Keratinocyte (primary cell): ENCODE measurements at regions not wholly inside any gene's neighbourhood (a gene's known extent, or its start where the extent isn't known, plus 50 kb on each side); places are given as distances from the start of the nearest gene placed in this dataset.

Experiments
- DNase-seq: peaks from one replicate; pipeline ENCODE4 v3.0.0-alpha.2; 2011; ENCODE audit warnings: low read depth, missing footprints, low spot score
- FAIRE-seq: peaks from 2 replicates; lab custom pipeline; 2011; peaks lifted over from hg19 to GRCh38; lab: Jason Lieb, UNC
- H2AFZ ChIP-seq: 2 replicates; pipeline ENCODE4 v1.6.0; 2012; ENCODE audit warnings: low read length, control low read depth, inconsistent platforms; ENCODE audit not compliant: control insufficient read depth
- H3K27ac ChIP-seq: 2 replicates; pipeline ENCODE4 v1.5.1; 2011; ENCODE audit warnings: low read length; ENCODE audit not compliant: control insufficient read depth, insufficient read depth
- H3K27me3 ChIP-seq: 3 replicates; pipeline ENCODE4 v1.6.0; 2011; ENCODE audit warnings: low read length; ENCODE audit not compliant: control insufficient read depth, insufficient read depth; ENCODE audit errors: extremely low read depth
- H3K36me3 ChIP-seq, 2 experiments: 2 replicates in 1 of 2; 3 replicates in 1 of 2; pipeline ENCODE4 v1.5.1; 2011; ENCODE audit warnings: low read length in 2 of 2, mild to moderate bottlenecking in 1 of 2; ENCODE audit not compliant: control insufficient read depth in 2 of 2, insufficient read depth in 2 of 2; ENCODE audit errors: extremely low read depth in 1 of 2
- H3K4me1 ChIP-seq: 3 replicates; pipeline ENCODE4 v1.5.1; 2011; ENCODE audit warnings: low read length; ENCODE audit not compliant: control insufficient read depth, insufficient read depth; ENCODE audit errors: extremely low read depth
- H3K4me2 ChIP-seq: 3 replicates; pipeline ENCODE4 v1.6.0; 2011; ENCODE audit warnings: low read depth, low read length; ENCODE audit not compliant: control insufficient read depth, insufficient read depth; ENCODE audit errors: extremely low read depth
- H3K4me3 ChIP-seq, 3 experiments: fragments of 200-600 bp in 1 of 3; sonication (generic) in 1 of 3; 2 replicates in 2 of 3; 3 replicates in 1 of 3; pipeline ENCODE4 v1.5.1; 2011 to 2016; ENCODE audit warnings: low read length in 3 of 3, mild to moderate bottlenecking in 3 of 3, control low read depth in 2 of 3, inconsistent platforms in 1 of 3, low read depth in 1 of 3, mixed read lengths in 1 of 3, mixed run types in 1 of 3, moderate library complexity in 1 of 3; ENCODE audit not compliant: control insufficient read depth in 2 of 3, insufficient read depth in 2 of 3; ENCODE audit errors: extremely low read depth in 1 of 3
- H3K79me2 ChIP-seq: 2 replicates; pipeline ENCODE4 v1.6.0; 2012; ENCODE audit warnings: low read length; ENCODE audit not compliant: control insufficient read depth, insufficient read depth
- H3K9ac ChIP-seq: 3 replicates; pipeline ENCODE4 v1.6.0; 2011; ENCODE audit warnings: low read length; ENCODE audit not compliant: control insufficient read depth, insufficient read depth; ENCODE audit errors: extremely low read depth
- H3K9me1 ChIP-seq: 3 replicates; pipeline ENCODE4 v1.6.0; 2011; ENCODE audit warnings: low read length; ENCODE audit not compliant: control insufficient read depth, insufficient read depth; ENCODE audit errors: extremely low read depth
- H3K9me3 ChIP-seq: 2 replicates; pipeline ENCODE4 v1.5.1; 2012; ENCODE audit warnings: low read depth, low read length; ENCODE audit not compliant: control insufficient read depth
- H4K20me1 ChIP-seq: 3 replicates; pipeline ENCODE4 v1.6.0; 2011; ENCODE audit warnings: low read length; ENCODE audit not compliant: control insufficient read depth, insufficient read depth; ENCODE audit errors: extremely low read depth
- CTCF ChIP-seq, 3 experiments: IDR thresholded peaks in 1 of 3; conservative IDR thresholded peaks in 1 of 3; optimal IDR thresholded peaks in 1 of 3; 2 replicates in 2 of 3; 3 replicates in 1 of 3; pipeline versions ENCODE3 to v1.5.1; 2011; ENCODE audit warnings: low read length in 3 of 3, mild to moderate bottlenecking in 3 of 3, moderate library complexity in 2 of 3, control low read depth in 1 of 3, inconsistent platforms in 1 of 3; ENCODE audit not compliant: insufficient read depth in 2 of 3; ENCODE audit errors: extremely low read depth in 1 of 3
- EZH2 ChIP-seq: IDR thresholded peaks from one replicate; pipeline ENCODE4 v1.6.1; 2012; ENCODE audit warnings: inconsistent platforms, mild to moderate bottlenecking, low read length, moderate library complexity
- dilution Hi-C: fragments of 300-500 bp; cut with MboI; formaldehyde crosslinking; loops from one replicate; pipeline ENCODE4 v1.7.0; 2020; ENCODE audit warnings: low sequenced_read_pairs; ENCODE audit not compliant: extremely low pct_ligation_motif_present

DNA sequence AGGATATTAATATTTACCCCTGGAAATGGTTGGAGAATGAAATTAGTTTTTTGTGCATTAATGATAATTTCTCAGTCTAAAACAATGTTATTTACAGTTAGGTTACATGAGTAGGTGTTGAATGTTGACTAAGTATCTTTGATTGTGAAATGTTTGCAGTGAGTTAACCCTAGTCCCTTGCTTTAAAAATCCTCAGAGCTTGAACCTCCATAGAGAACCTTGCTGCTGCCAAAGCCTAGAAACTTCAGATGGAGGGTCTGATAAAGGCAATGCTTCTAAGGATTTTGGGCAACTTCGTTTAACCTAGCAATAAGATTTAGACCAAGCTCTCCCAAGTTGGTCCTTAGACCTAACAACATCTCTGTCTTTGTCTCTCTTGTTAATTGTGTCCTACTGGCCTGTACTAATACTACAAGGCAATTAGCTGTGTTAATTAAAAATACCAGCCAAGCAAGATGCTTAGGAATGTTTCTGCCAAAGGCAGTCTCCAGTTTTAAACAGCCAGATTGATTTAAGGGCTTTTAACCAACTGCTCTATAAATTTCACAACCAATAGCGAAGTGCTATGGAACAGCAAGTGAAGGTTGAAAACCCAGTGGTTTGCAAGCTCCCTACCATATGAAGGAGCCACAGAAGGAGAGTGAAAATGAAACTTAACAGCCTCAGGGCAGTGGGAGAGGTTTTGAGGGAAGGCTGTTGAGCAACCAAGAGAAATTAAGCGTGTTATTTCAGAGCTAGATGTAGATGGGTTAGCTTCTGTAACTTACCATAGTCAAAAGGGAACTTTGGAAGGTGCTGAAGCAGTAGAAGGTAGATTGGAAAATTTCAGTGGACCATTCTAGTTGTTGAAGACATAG, 295.9 kb upstream of the ANO5 start:
- H3K9me1 ChIP-seq = no peaks in the 10 kb centered on the region
- H3K4me2 ChIP-seq = no peak overlapping the region
- H3K27me3 ChIP-seq = no peaks in the 10 kb centered on the region
- H3K9me3 ChIP-seq = no peaks in the 10 kb centered on the region
- dilution Hi-C loops = no loop called here
- H3K36me3 ChIP-seq = no peaks in the 10 kb centered on the region
- no peaks in the 10 kb centered on the region for H4K20me1 ChIP-seq
- DNase-seq = no peak
- H3K9ac ChIP-seq = no peak overlapping the region
- TF ChIP-seq CTCF (optimal IDR thresholded peaks at IDR 0.05 in 1 of 3, IDR thresholded peaks at IDR 0.05 in 1 of 3, conservative IDR thresholded peaks at IDR 0.05 in 1 of 3; ENCODE audit: extremely low read depth in 1 of 3, insufficient read depth in 2 of 3, low read length in 3 of 3) (no peak), EZH2 (no peak)
- H2AFZ ChIP-seq = no peak overlapping the region
- H3K79me2 ChIP-seq = no peaks in the 10 kb centered on the region
- H3K4me1 ChIP-seq = no peaks in the 10 kb centered on the region
- no peak overlapping the region for H3K4me3 ChIP-seq
- FAIRE-seq = no peak
- H3K27ac ChIP-seq = no peak overlapping the region

GRCh38 chr11:21897752-21898151, 295.1 kb upstream of the ANO5 start:
- H3K27ac ChIP-seq = no peak overlapping the region
- H3K36me3 ChIP-seq = no peaks in the 10 kb centered on the region
- no peaks in the 10 kb centered on the region for H3K27me3 ChIP-seq
- no peak overlapping the region for H3K4me2 ChIP-seq
- no peaks in the 10 kb centered on the region for H3K9me1 ChIP-seq
- dilution Hi-C loops = no loop called here
- no peaks in the 10 kb centered on the region for H3K79me2 ChIP-seq
- TF ChIP-seq EZH2 (no peak), CTCF (optimal IDR thresholded peaks at IDR 0.05 in 1 of 3, IDR thresholded peaks at IDR 0.05 in 1 of 3, conservative IDR thresholded peaks at IDR 0.05 in 1 of 3; ENCODE audit: extremely low read depth in 1 of 3, insufficient read depth in 2 of 3, low read length in 3 of 3) (no peak)
- FAIRE-seq = no peak
- no peaks in the 10 kb centered on the region for H4K20me1 ChIP-seq
- no peaks in the 10 kb centered on the region for H3K4me1 ChIP-seq
- H3K9ac ChIP-seq = no peak overlapping the region
- no peak overlapping the region for H3K4me3 ChIP-seq
- no peak for DNase-seq
- no peak overlapping the region for H2AFZ ChIP-seq
- H3K9me3 ChIP-seq = no peaks in the 10 kb centered on the region
